AG09309 (cell line): ENCODE measurements at regions not wholly inside any gene's neighbourhood (a gene's known extent, or its start where the extent isn't known, plus 50 kb on each side); places are given as distances from the start of the nearest gene placed in this dataset.

Source experiments
- DNase-seq: peaks from one replicate; pipeline ENCODE4 v3.0.0-alpha.2; 2010; ENCODE audit warnings: low read depth
- H3K4me3 ChIP-seq: 2 replicates; pipeline ENCODE4 v1.5.1; 2011; ENCODE audit warnings: mild to moderate bottlenecking, low read depth, low read length, moderate library complexity; ENCODE audit not compliant: control insufficient read depth
- TF ChIP-seq, protein P1 (sequence below): IDR thresholded peaks from 2 replicates; pipeline ENCODE4 v1.5.1; 2011; ENCODE audit warnings: mild to moderate bottlenecking, low read depth, low read length, inconsistent platforms; ENCODE audit not compliant: insufficient read depth, control insufficient read depth; ENCODE audit errors: missing control alignments

DNA sequence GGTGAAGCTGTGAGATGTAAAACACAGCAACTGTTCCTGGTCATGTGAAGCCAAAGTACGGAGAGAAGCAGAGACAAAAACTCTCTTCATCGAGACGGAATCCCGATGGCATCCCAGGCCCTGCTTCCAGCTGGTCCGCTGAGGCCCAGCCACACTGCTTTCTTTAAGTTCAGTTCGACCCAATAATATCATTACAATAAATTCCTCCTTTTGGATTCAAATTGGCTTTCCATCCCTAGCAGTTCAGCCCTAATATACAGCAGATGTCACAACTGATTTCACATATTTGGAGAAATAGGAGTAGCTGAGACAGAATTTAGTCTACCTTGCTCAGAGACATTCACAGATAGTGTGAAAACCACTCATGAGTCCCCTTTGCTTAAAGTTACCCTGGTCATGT lies 98.3 kb upstream of the SPRY1 start:
- TF ChIP-seq, protein P1, sequence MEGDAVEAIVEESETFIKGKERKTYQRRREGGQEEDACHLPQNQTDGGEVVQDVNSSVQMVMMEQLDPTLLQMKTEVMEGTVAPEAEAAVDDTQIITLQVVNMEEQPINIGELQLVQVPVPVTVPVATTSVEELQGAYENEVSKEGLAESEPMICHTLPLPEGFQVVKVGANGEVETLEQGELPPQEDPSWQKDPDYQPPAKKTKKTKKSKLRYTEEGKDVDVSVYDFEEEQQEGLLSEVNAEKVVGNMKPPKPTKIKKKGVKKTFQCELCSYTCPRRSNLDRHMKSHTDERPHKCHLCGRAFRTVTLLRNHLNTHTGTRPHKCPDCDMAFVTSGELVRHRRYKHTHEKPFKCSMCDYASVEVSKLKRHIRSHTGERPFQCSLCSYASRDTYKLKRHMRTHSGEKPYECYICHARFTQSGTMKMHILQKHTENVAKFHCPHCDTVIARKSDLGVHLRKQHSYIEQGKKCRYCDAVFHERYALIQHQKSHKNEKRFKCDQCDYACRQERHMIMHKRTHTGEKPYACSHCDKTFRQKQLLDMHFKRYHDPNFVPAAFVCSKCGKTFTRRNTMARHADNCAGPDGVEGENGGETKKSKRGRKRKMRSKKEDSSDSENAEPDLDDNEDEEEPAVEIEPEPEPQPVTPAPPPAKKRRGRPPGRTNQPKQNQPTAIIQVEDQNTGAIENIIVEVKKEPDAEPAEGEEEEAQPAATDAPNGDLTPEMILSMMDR = no peak
- H3K4me3 ChIP-seq = no peak overlapping the region
- DNase-seq = no peak

DNA sequence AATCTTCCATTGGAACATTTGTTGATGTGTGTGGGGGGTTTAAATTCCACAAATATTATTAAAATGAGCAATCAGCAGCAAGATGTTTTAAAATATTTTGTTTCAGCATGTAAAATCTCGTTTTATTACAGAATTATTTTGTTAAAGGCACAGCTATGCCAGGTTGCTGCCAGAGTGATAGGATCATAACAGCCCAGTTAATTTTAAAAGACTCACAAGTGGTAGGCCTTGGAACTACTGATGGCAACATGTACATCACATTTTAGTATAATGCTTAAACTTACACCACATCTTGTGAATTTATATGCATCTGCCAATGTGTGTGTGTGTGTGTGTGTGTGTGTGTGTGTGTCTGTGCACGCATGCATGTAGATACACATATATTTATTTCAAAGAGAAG lies 97.8 kb upstream of the SPRY1 start:
- H3K4me3 ChIP-seq = no peak overlapping the region
- TF ChIP-seq, protein P1 = no peak
- DNase-seq = no peak

DNA sequence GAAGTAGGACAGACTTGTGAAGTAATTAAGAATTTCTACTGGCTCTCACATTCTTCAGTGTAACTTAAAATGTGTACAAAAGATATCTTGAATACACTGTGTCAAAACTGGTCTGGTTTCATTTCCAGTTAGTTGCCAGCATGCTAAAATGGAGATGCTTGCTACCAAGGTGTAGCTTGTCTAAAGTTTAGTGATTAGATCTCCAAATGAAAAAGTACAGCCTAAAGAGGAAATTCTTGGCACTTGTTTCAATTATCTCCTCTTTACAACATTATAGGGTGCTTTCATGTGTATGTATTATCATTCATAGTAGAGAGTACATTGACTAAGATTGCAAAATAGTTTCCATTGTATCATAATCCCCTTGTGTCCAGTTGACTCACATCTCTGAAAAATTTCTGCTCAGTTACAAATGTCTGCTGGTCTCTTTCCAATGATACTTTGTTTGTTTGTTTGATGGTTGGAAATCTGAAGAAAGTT lies 97.3 kb upstream of the SPRY1 start:
- DNase-seq = peak; percentile 57
- TF ChIP-seq, protein P1 = no peak
- H3K4me3 ChIP-seq = no peak overlapping the region

DNA sequence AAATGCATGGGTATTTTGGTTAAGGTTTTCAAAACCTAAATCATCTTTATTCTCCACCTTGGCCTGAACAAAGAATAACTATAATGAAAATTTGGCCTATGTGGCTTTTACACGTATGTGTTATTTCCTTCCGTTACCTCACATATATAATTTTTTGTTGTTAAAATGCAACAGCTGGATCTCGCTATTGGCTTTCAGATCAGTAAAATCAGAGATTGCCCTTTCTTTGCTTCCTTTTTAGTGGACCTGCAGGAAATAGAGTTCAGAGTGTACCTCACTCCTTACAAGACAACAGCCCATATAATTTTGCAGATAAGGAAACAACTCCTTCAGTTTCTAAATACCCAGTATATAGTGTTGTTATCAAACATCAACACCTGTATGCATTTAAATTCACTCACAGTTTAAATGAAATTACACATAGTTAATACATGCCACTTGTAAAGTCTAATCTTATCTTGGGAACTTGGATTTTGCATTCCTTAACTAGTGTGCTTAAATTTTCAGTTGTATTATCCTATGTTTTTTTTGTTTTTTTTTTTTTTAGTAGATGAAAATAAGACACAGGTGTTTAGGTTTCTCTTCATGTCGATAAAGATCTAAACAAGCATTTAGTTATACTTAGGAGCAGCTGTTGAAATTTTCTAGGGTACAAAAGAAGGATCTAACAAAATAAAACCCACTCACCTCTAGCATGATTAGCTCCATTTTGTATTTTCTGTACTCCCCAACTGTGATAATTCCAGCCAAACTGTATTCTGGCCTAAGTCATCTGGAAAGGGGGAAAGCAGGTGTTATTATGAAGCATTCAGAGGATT lies 96.2 kb upstream of the SPRY1 start:
- H3K4me3 ChIP-seq = no peak overlapping the region
- TF ChIP-seq, protein P1 = no peak
- DNase-seq = no peak

DNA sequence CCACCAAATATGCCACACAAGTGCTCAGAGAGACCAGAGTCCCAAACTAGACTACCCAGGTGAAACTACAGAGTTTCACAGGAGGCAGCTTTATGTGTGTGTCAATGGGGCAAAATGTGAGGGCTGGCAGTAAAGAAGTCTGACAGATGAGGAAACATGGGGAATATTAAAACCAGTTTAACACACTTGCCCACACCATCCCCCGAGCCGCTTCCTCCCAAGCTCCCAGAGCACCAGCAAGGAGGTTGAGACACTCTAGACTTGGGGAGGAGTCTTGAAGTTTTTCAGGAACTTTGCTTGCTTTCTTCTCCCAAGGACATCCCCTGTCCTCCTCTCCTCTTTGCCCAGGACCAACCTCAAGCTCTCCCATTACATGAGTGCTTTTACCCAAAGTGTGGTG lies 94.7 kb upstream of the SPRY1 start:
- DNase-seq = no peak
- TF ChIP-seq, protein P1 = no peak
- no peak overlapping the region for H3K4me3 ChIP-seq

DNA sequence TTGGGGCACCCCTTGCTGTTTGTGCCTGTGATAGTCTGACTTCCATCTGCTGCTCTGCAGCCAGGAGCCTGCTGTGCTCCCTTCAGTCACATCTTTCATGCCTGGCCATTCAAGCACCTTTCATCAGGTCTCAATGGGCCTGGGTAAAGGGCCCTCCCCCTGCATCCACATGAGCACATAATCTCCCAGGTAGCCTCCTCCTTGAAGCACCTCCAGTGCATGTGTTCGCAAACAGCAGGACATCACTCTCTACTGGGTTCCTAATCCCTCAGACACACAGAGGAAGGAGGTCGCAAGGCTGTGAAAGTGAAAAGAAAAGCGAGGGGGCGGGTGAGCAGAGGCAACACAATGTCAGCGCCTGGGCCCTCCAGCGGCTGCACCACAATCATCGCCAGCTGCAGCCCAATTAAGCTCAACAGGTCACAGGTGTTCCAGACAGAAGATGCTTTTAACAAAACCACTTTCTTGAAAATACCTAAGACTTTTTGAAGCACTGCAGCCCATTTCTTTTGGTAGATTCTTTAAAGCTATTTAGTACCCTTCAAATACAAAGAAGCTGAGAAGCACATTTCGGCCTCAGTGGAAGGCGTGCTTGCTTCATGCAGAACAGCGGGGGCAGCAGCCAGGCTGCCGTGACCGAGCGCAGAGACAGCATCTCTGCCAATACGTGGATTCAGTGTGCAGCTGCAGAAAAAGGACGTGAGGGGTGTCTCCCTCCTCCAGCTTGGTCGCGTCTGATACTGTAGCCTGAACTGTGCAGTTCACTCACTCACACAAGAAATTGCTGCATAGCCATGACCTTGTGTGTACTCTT lies 92.2 kb upstream of the SPRY1 start:
- DNase-seq = no peak
- TF ChIP-seq, protein P1 = no peak
- no peak overlapping the region for H3K4me3 ChIP-seq
